K562 (cell line): ENCODE measurements at regions not wholly inside any gene's neighbourhood (a gene's known extent, or its start where the extent isn't known, plus 50 kb on each side); places are given as distances from the start of the nearest gene placed in this dataset.

Experiments used
- CBFA2T3 ChIP-seq: fragments of 450-650 bp; IDR thresholded peaks from 2 replicates; pipeline ENCODE4 v1.6.1; 2017
- CCNT2 ChIP-seq: IDR thresholded peaks from 2 replicates; pipeline ENCODE4 v1.6.1; 2011; ENCODE audit warnings: borderline replicate concordance, low read depth, mild to moderate bottlenecking, moderate library complexity, mixed read lengths, low read length; ENCODE audit not compliant: insufficient read length; ENCODE audit errors: extremely low read depth
- EP300 ChIP-seq: IDR thresholded peaks from 2 replicates; pipeline ENCODE4 v1.6.1; 2012; ENCODE audit warnings: low read length, improper control_type of control experiment
- JUND ChIP-seq, 2 experiments: IDR thresholded peaks; 2 replicates in 1 of 2; 3 replicates in 1 of 2; pipeline ENCODE4 v1.6.1; 2011; ENCODE audit warnings: borderline replicate concordance in 2 of 2, low read depth in 2 of 2, low read length in 2 of 2, improper control_type of control experiment in 1 of 2, missing biosample characterization in 1 of 2, missing genetic modification characterization in 1 of 2, missing genetic modification reagents in 1 of 2
- KLF16 ChIP-seq: IDR thresholded peaks from 2 replicates; pipeline ENCODE4 v1.6.1; 2016; ENCODE audit warnings: antibody characterized with exemption
- MAFK ChIP-seq: IDR thresholded peaks from 2 replicates; pipeline ENCODE4 v1.6.1; 2011; ENCODE audit warnings: low read length, improper control_type of control experiment
- NFE2L1 ChIP-seq: fragments of 450-650 bp; IDR thresholded peaks from 2 replicates; pipeline ENCODE4 v1.6.1; 2016; ENCODE audit warnings: missing genetic modification characterization, low read depth, mild to moderate bottlenecking, missing compliant biosample characterization, moderate library complexity, borderline replicate concordance
- XRCC3 ChIP-seq: fragments of 450-650 bp; IDR thresholded peaks from 2 replicates; pipeline ENCODE4 v1.6.1; 2017; ENCODE audit warnings: mild to moderate bottlenecking, moderate library complexity
- ZBED1 ChIP-seq: IDR thresholded peaks from 2 replicates; pipeline ENCODE4 v1.6.1; 2014
- ZSCAN32 ChIP-seq: fragments of 450-650 bp; formaldehyde crosslinking; IDR thresholded peaks from 2 replicates; pipeline ENCODE4 v1.4.0; 2020; ENCODE audit warnings: mild to moderate bottlenecking, moderate library complexity
- TF ChIP-seq, protein P1 (sequence below): fragments of 150-350 bp; conservative IDR thresholded peaks from 2 replicates; pipeline ENCODE4 v1.6.1; 2014; ENCODE audit warnings: low read length
- TF ChIP-seq, protein P2 (sequence below): fragments of 450-650 bp; IDR thresholded peaks from 2 replicates; pipeline ENCODE4 v1.6.1; 2014; ENCODE audit warnings: low read depth, mild to moderate bottlenecking, moderate library complexity, borderline replicate concordance

DNA sequence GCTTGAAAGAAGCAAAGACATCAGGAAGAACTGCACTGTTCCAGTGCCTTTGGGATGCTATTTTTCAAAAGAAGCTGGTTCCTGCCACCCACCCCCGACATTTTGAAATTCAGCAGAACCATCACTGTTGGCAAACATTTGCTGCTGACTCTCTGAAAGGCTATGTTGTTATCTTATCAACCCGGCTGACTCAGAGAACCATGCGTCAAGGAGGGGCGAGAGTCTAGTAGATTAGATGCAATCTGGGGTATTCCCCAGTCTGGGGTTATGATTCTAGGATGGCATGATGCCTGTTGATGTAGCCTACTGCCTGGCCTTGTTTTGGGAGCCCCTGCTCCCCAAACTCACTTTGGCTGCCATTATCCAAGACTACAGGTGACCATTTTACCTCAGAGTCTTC lies 267.8 kb upstream of the RUNX1 start (continued):
- TF ChIP-seq, protein P1, sequence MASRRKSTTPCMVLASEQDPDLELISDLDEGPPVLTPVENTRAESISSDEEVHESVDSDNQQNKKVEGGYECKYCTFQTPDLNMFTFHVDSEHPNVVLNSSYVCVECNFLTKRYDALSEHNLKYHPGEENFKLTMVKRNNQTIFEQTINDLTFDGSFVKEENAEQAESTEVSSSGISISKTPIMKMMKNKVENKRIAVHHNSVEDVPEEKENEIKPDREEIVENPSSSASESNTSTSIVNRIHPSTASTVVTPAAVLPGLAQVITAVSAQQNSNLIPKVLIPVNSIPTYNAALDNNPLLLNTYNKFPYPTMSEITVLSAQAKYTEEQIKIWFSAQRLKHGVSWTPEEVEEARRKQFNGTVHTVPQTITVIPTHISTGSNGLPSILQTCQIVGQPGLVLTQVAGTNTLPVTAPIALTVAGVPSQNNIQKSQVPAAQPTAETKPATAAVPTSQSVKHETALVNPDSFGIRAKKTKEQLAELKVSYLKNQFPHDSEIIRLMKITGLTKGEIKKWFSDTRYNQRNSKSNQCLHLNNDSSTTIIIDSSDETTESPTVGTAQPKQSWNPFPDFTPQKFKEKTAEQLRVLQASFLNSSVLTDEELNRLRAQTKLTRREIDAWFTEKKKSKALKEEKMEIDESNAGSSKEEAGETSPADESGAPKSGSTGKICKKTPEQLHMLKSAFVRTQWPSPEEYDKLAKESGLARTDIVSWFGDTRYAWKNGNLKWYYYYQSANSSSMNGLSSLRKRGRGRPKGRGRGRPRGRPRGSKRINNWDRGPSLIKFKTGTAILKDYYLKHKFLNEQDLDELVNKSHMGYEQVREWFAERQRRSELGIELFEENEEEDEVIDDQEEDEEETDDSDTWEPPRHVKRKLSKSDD = no peak
- TF ChIP-seq XRCC3 (no peak), CBFA2T3 (peak; percentile 68), CCNT2 (no peak), MAFK (no peak), ZBED1 (no peak), KLF16 (0 out of 2 replicates have a peak, but pooled peaks have one; percentile 16), JUND (IDR thresholded peaks at IDR 0.05; ENCODE audit: borderline replicate concordance, low read depth, low read length) (peak; percentile 88; the same call in 1 of the 2 replicates), JUND (tag; IDR thresholded peaks at IDR 0.05; ENCODE audit: borderline replicate concordance, low read depth, low read length) (peak; percentile 86; the same call in 2 of the 3 replicates), ZSCAN32 (no peak), NFE2L1 (tag) (no peak), EP300 (peak; percentile 55; the same call in 1 of the 2 replicates)
- TF ChIP-seq, protein P2, sequence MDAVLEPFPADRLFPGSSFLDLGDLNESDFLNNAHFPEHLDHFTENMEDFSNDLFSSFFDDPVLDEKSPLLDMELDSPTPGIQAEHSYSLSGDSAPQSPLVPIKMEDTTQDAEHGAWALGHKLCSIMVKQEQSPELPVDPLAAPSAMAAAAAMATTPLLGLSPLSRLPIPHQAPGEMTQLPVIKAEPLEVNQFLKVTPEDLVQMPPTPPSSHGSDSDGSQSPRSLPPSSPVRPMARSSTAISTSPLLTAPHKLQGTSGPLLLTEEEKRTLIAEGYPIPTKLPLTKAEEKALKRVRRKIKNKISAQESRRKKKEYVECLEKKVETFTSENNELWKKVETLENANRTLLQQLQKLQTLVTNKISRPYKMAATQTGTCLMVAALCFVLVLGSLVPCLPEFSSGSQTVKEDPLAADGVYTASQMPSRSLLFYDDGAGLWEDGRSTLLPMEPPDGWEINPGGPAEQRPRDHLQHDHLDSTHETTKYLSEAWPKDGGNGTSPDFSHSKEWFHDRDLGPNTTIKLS = no peak
- TF ChIP-seq, all 486 proteins: peak for 29
